ENCODE measurements at regions not wholly inside any gene's neighbourhood (a gene's known extent, or its start where the extent isn't known, plus 50 kb on each side); places are given as distances from the start of the nearest gene placed in this dataset.

DNA sequence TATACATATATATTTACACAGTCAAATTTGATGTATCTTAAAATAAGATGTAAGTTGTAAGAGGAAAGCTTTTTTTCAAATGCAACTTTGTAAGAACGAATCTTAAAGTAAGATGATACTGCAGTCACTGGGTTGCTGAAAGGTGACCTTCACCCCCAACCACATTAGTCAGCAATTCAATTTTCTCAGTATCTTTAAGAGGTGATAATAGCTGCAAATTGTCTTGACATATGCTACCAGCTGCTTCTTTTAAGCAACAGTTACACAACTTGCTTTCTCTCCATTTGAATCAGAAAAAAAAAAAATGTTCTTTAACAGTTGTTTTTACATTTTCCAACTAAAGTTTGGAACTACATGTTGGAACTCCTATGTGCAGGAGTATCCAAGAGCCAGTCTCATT is 246.6 kb upstream of the CCNG1 start:
- Histone ChIP-seq H3K27ac (no peak overlapping the region), H3K27me3 (no peaks in the 10 kb centered on the region), H3K4me3 (ENCODE audit: low read depth in 1 of 2, low read length in 1 of 2) (no peak overlapping the region), H3K36me3 (no peaks in the 10 kb centered on the region), H3K9me3 (no peaks in the 10 kb centered on the region), H3K4me1 (ENCODE audit: control insufficient read depth in 1 of 2, insufficient read depth in 1 of 2, low read depth in 1 of 2, low read length in 1 of 2) (no peaks in the 10 kb centered on the region)
- TF ChIP-seq, protein P1, sequence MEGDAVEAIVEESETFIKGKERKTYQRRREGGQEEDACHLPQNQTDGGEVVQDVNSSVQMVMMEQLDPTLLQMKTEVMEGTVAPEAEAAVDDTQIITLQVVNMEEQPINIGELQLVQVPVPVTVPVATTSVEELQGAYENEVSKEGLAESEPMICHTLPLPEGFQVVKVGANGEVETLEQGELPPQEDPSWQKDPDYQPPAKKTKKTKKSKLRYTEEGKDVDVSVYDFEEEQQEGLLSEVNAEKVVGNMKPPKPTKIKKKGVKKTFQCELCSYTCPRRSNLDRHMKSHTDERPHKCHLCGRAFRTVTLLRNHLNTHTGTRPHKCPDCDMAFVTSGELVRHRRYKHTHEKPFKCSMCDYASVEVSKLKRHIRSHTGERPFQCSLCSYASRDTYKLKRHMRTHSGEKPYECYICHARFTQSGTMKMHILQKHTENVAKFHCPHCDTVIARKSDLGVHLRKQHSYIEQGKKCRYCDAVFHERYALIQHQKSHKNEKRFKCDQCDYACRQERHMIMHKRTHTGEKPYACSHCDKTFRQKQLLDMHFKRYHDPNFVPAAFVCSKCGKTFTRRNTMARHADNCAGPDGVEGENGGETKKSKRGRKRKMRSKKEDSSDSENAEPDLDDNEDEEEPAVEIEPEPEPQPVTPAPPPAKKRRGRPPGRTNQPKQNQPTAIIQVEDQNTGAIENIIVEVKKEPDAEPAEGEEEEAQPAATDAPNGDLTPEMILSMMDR (IDR thresholded peaks at IDR 0.05), result no peak

DNA sequence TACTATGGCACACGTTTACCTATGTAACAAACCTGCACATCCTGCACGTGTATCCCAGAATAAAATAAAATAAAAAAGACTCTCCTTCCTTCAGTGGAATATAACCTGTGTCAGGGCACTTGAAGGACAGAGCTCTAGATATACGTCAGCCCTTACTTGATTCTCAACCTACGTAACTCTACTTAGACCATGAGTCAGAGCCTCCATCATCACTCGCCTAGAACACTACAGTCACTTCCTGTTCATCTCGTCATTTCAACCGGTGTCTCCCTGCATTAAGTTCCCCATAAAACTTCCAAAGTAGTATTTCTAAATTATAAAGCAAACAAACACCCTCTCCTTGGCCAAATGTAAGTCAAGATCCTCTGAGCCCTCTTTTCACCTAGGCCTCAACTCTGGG is 243.5 kb upstream of the CCNG1 start:
- Histone ChIP-seq H3K36me3 (no peaks in the 10 kb centered on the region), H3K9me3 (no peaks in the 10 kb centered on the region), H3K4me3 (ENCODE audit: low read depth in 1 of 2, low read length in 1 of 2) (no peak overlapping the region), H3K27me3 (no peaks in the 10 kb centered on the region), H3K4me1 (ENCODE audit: control insufficient read depth in 1 of 2, insufficient read depth in 1 of 2, low read depth in 1 of 2, low read length in 1 of 2) (no peaks in the 10 kb centered on the region), H3K27ac (no peak overlapping the region)
- TF ChIP-seq, protein P1 (IDR thresholded peaks at IDR 0.05), result no peak

DNA sequence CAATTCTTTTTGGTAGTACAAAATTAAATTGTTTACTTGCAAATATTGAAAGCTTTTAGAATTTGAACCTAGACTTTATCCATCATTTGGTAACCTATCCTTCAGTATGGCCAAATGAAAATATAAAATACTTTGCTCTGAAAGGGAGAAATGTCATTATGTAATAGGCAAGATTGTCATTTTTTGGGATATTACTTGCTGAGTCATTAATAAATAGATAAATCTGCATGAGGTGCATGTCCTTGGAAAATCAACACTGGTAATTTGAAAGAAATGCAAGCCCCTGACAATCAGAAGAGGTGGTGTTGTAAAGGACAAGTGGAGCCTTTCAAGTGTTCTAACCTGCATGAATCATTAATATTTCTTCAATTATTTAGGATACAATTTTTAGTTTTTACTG is 231.8 kb upstream of the CCNG1 start:
- H3K4me1 ChIP-seq (ENCODE audit: control insufficient read depth in 1 of 2, insufficient read depth in 1 of 2, low read depth in 1 of 2, low read length in 1 of 2), result no peaks in the 10 kb centered on the region
- no peak overlapping the region for H3K27ac ChIP-seq
- H3K36me3 ChIP-seq, result no peaks in the 10 kb centered on the region
- H3K27me3 ChIP-seq, result no peaks in the 10 kb centered on the region
- no peak overlapping the region for H3K4me3 ChIP-seq (ENCODE audit: low read depth in 1 of 2, low read length in 1 of 2)
- no peaks in the 10 kb centered on the region for H3K9me3 ChIP-seq
- TF ChIP-seq, protein P1 (IDR thresholded peaks at IDR 0.05), result no peak

DNA sequence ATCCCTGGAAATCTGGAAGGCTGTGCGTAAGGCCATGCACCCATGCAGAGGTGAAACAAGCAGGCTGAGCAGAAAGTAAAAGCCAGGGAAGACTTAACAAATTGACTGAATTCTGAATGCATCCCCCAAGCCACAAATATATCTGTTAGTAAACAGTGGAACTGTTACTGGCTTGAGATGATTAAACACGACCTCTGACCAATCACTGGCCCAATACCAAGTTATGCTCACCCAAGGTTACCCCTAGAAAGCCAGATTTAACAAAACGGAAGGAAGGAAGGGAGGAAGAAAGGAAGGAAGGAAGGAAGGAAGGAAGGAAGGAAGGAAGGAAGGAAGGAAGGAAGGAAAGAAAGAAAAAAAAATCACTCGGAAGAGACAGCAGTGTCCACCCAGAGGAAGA is 215.8 kb upstream of the CCNG1 start:
- Histone ChIP-seq H3K4me1 (ENCODE audit: control insufficient read depth in 1 of 2, insufficient read depth in 1 of 2, low read depth in 1 of 2, low read length in 1 of 2) (no peaks in the 10 kb centered on the region), H3K36me3 (no peaks in the 10 kb centered on the region), H3K9me3 (no peaks in the 10 kb centered on the region), H3K4me3 (ENCODE audit: low read depth in 1 of 2, low read length in 1 of 2) (no peak overlapping the region), H3K27me3 (no peaks in the 10 kb centered on the region), H3K27ac (no peak overlapping the region)
- TF ChIP-seq, protein P1 (IDR thresholded peaks at IDR 0.05), result no peak

DNA sequence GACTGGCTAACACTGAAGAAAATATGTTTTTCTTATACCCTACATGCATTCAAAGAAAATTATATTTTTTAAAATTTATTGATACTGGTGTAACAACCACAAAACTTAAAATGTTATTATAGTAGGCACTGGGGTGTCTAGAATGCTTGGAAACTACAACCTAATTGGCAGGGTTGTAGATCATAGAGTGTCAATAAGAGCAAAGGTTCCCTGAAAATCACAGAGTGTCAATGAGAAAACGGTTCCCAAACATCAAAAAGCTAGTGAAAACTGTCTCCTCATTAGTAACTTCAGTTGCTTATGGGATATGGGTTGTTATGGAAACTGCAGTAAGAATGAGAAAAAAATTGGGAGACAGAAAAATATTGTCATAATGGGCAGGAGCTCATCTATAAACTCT is 214.4 kb upstream of the CCNG1 start:
- H3K4me1 ChIP-seq (ENCODE audit: control insufficient read depth in 1 of 2, insufficient read depth in 1 of 2, low read depth in 1 of 2, low read length in 1 of 2), result no peaks in the 10 kb centered on the region
- H3K9me3 ChIP-seq, result no peaks in the 10 kb centered on the region
- H3K27me3 ChIP-seq, result no peaks in the 10 kb centered on the region
- no peak overlapping the region for H3K27ac ChIP-seq
- H3K36me3 ChIP-seq, result no peaks in the 10 kb centered on the region
- no peak overlapping the region for H3K4me3 ChIP-seq (ENCODE audit: low read depth in 1 of 2, low read length in 1 of 2)
- TF ChIP-seq, protein P1 (IDR thresholded peaks at IDR 0.05), result no peak

DNA sequence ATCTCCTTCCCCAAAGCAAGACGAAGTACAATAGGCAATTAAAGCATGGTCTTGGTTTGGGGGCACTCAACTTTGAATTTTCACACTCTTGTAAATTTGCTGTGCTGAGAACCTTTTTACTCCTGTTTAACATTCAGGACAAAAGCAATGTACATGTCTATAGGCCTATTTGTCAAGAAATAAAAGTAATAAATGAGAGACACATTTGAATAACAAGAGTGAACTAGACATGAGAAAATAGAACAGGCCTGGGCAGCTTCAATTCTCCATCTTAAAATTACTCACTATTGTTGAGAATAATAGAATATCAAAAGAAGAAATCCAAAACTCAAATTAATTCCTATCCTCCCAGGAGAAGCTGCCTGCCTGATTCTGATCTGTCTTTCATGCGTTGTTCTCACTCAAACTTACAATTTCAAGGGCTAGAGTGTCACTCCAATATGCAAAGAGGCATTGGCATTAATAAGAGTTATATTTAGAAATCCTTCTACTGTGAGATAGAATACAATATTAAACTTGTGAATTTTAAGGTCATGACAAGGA is 192.9 kb upstream of the CCNG1 start:
- Histone ChIP-seq H3K27ac (no peak overlapping the region), H3K4me1 (ENCODE audit: control insufficient read depth in 1 of 2, insufficient read depth in 1 of 2, low read depth in 1 of 2, low read length in 1 of 2) (no peaks in the 10 kb centered on the region), H3K9me3 (no peaks in the 10 kb centered on the region), H3K4me3 (ENCODE audit: low read depth in 1 of 2, low read length in 1 of 2) (no peak overlapping the region), H3K27me3 (no peaks in the 10 kb centered on the region), H3K36me3 (no peaks in the 10 kb centered on the region)
- TF ChIP-seq, protein P1 (IDR thresholded peaks at IDR 0.05), result no peak

Data from neutrophil (primary cell).